Thyroid gland (tissue), 4 donors: ENCODE measurements at regions not wholly inside any gene's neighbourhood (a gene's known extent, or its start where the extent isn't known, plus 50 kb on each side); places are given as distances from the start of the nearest gene placed in this dataset.

Experiments
- DNase-seq, 2 donors: peaks; one replicate each; pipeline ENCODE4 v3.0.0-alpha.2; 2019
- H3K27ac ChIP-seq, 3 donors: fragments of 200-600 bp; sonication (generic); 1 replicate in 2 of 3; 2 replicates in 1 of 3; pipeline ENCODE4 v1.5.1; 2016 to 2019; ENCODE audit warnings: mild to moderate bottlenecking in 1 of 3, moderate library complexity in 1 of 3
- H3K27me3 ChIP-seq: fragments of 200-600 bp; sonication (generic); one replicate; pipeline ENCODE4 v1.5.1; 2019
- H3K36me3 ChIP-seq, 2 donors: fragments of 200-600 bp; sonication (generic); one replicate each; pipeline ENCODE4 v1.5.1; 2016 to 2019
- H3K4me1 ChIP-seq, 2 donors: fragments of 200-600 bp; sonication (generic); one replicate each; pipeline ENCODE4 v1.5.1; 2017 to 2019
- H3K4me3 ChIP-seq, 3 donors: fragments of 200-600 bp; sonication (generic); replicated peaks in 1 of 3; 1 replicate in 2 of 3; 2 replicates in 1 of 3; pipeline ENCODE4 v1.5.1; 2016; ENCODE audit warnings: mild to moderate bottlenecking in 1 of 3
- H3K9me3 ChIP-seq: fragments of 200-600 bp; sonication (generic); one replicate; pipeline ENCODE4 v1.5.1; 2017
- CTCF ChIP-seq, 6 experiments: fragments of 200-600 bp in 3 of 6; fragments of 450-650 bp in 3 of 6; sonication (generic) in 3 of 6; IDR thresholded peaks; one replicate each; pipeline ENCODE4 v1.5.1; 2016 to 2019; ENCODE audit warnings: antibody characterized with exemption in 6 of 6, mild to moderate bottlenecking in 2 of 6, inconsistent platforms in 1 of 6, moderate library complexity in 1 of 6
- POLR2A ChIP-seq, 2 donors: fragments of 450-650 bp; IDR thresholded peaks; one replicate each; pipeline ENCODE4 v1.6.1; 2017; ENCODE audit warnings: antibody characterized with exemption in 2 of 2, mild to moderate bottlenecking in 2 of 2, moderate library complexity in 1 of 2
- WGBS, 2 donors: methylation state at CpG; one replicate each; pipeline ENCODE4 v1.1.5; 2017; 5-methylcytosine and 5-hydroxymethylcytosine counted together
- intact Hi-C: fragments of 100-400 bp; cut with DNase I; formaldehyde crosslinking; loops from one replicate; pipeline ENCODE4 v1.15.1; 2023

GRCh38 chr12:111064982-111065381, 144.6 kb upstream of the MYL2 start:
- intact Hi-C loops, result no loop called here
- WGBS, 2 donors, result 97 to 98% methylated on average over 2 of the region's 2 CpGs
- H3K4me1 ChIP-seq, result no peaks in the 10 kb centered on the region

GRCh38 chr12:111064154-111064553, 143.8 kb upstream of the MYL2 start:
- Histone ChIP-seq H3K9me3 (no peaks in the 10 kb centered on the region), H3K4me3 (no peak overlapping the region), H3K36me3 (no peaks in the 10 kb centered on the region), H3K27me3 (no peaks in the 10 kb centered on the region), H3K4me1 (no peaks in the 10 kb centered on the region), H3K27ac (no peak overlapping the region)
- WGBS, 2 donors, result 94 to 95% methylated on average over 3 of the region's 3 CpGs
- no peak for DNase-seq
- TF ChIP-seq POLR2A (IDR thresholded peaks at IDR 0.05), result no peak
- TF ChIP-seq CTCF (IDR thresholded peaks at IDR 0.05), result no peak
- intact Hi-C loops, result no loop called here

More at GRCh38 chr12:111064982-111065381, 144.6 kb upstream of the MYL2 start:
- Histone ChIP-seq H3K9me3 (no peaks in the 10 kb centered on the region), H3K4me3 (no peak overlapping the region), H3K27ac (no peak overlapping the region), H3K36me3 (no peaks in the 10 kb centered on the region), H3K27me3 (no peaks in the 10 kb centered on the region)
- TF ChIP-seq POLR2A (IDR thresholded peaks at IDR 0.05), result no peak
- no peak for TF ChIP-seq CTCF (IDR thresholded peaks at IDR 0.05)
- DNase-seq, result no peak

GRCh38 chr12:111063295-111064026, 143.1 kb upstream of the MYL2 start:
- WGBS, 2 donors, result 85 to 86% methylated on average over 18 to 22 of the region's 22 CpGs
- H3K27ac ChIP-seq, result no peak overlapping the region
- no peak for TF ChIP-seq CTCF (IDR thresholded peaks at IDR 0.05)
- TF ChIP-seq POLR2A (IDR thresholded peaks at IDR 0.05), result no peak

GRCh38 chr12:111057701-111058425, 137.5 kb upstream of the MYL2 start:
- 89% methylated on average over 7 of the region's 7 CpGs for WGBS, 2 donors
- Histone ChIP-seq H3K4me3 (no peak overlapping the region), H3K27ac (no peak overlapping the region), H3K27me3 (no peaks in the 10 kb centered on the region), H3K4me1 (no peaks in the 10 kb centered on the region), H3K36me3 (no peaks in the 10 kb centered on the region), H3K9me3 (no peaks in the 10 kb centered on the region)
- DNase-seq, result no peak
- intact Hi-C loops, result no loop called here
- TF ChIP-seq POLR2A (IDR thresholded peaks at IDR 0.05), result no peak
- TF ChIP-seq CTCF (IDR thresholded peaks at IDR 0.05), result no peak

More at GRCh38 chr12:111063295-111064026, 143.1 kb upstream of the MYL2 start:
- no peak for DNase-seq
- intact Hi-C loops, result no loop called here
- Histone ChIP-seq H3K4me1 (no peaks in the 10 kb centered on the region), H3K9me3 (no peaks in the 10 kb centered on the region), H3K27me3 (no peaks in the 10 kb centered on the region), H3K4me3 (no peak overlapping the region), H3K36me3 (no peaks in the 10 kb centered on the region)
